Ovary (tissue), 7 donors: ENCODE measurements at regions not wholly inside any gene's neighbourhood (a gene's known extent, or its start where the extent isn't known, plus 50 kb on each side); places are given as distances from the start of the nearest gene placed in this dataset.

ENCODE experiments used
- DNase-seq, 5 donors: peaks; one replicate each; pipeline ENCODE4 v3.0.0-alpha.2; 2019 to 2020
- H3K27ac ChIP-seq, 2 donors: fragments of 200-600 bp; one replicate each; pipeline versions ENCODE4 v1.5.1 to v1.8.0; 2019 to 2022
- H3K27me3 ChIP-seq: fragments of 200-600 bp; one replicate; pipeline ENCODE4 v1.8.0; 2022
- H3K36me3 ChIP-seq: fragments of 200-600 bp; sonication (generic); one replicate; pipeline ENCODE4 v1.5.1; 2019
- H3K4me1 ChIP-seq: one replicate; pipeline ENCODE4 v1.8.1; 2013; ENCODE audit warnings: mild to moderate bottlenecking, moderate library complexity; ENCODE audit not compliant: insufficient read depth
- H3K4me3 ChIP-seq: fragments of 200-600 bp; sonication (generic); one replicate; pipeline ENCODE4 v1.5.1; 2017
- H3K9me3 ChIP-seq, 2 donors: fragments of 200-600 bp in 1 of 2; sonication (generic) in 1 of 2; one replicate each; pipeline versions ENCODE4 v1.5.1 to v1.8.1; 2013 to 2019; ENCODE audit warnings: mild to moderate bottlenecking in 1 of 2, moderate library complexity in 1 of 2
- CTCF ChIP-seq, 3 donors: fragments of 450-650 bp in 2 of 3; fragments of 200-600 bp in 1 of 3; IDR thresholded peaks; one replicate each; pipeline versions ENCODE4 v1.5.1 to v1.8.0; 2016 to 2022; ENCODE audit warnings: antibody characterized with exemption in 3 of 3, mild to moderate bottlenecking in 1 of 3
- EP300 ChIP-seq: sonication (generic); formaldehyde crosslinking; IDR thresholded peaks from one replicate; pipeline ENCODE4 v1.6.1; 2017; ENCODE audit warnings: antibody characterized with exemption
- POLR2A ChIP-seq: fragments of 450-650 bp; IDR thresholded peaks from one replicate; pipeline ENCODE4 v1.6.1; 2017; ENCODE audit warnings: antibody characterized with exemption, mild to moderate bottlenecking, moderate library complexity
- WGBS, 3 donors: extraction: QIAGEN DNeasy Blood & Tissue Kit in 1 of 3; methylation state at CpG; one replicate each; pipeline versions ENCODE4 v1.1.5 to v1.1.7; 2013 to 2017; 5-methylcytosine and 5-hydroxymethylcytosine counted together
- intact Hi-C, 4 donors: fragments of 100-400 bp; cut with DNase I; formaldehyde crosslinking; loops; one replicate each; pipeline versions ENCODE4 v1.11.0 to v1.15.1; 2022 to 2023
- donor health status: DM: no; HTN: no; CAD: no; lungs with moderate emphysema.
- donor health status: DM: no; HTN: no; CAD: no.
- donor health status: Bipolar disorder and iron deficiency.
- donor health status: DM: no; HTN: no; CAD: no.
- donor health status: DM: yes; HTN: yes; CAD: no.

GRCh38 chr14:42112108-42112507 lies 505.4 kb downstream of the LRFN5 start:
- Histone ChIP-seq H3K4me1 (no peaks in the 10 kb centered on the region), H3K27me3 (no peaks in the 10 kb centered on the region), H3K9me3 (no peaks in the 10 kb centered on the region), H3K4me3 (no peak overlapping the region), H3K27ac (no peak overlapping the region), H3K36me3 (no peaks in the 10 kb centered on the region)
- WGBS, 3 donors: 90 to 94% (median 94%) methylated on average over 7 of the region's 7 CpGs
- intact Hi-C loops: no loop called here
- no peak for DNase-seq
- TF ChIP-seq EP300 (no peak), CTCF (IDR thresholded peaks at IDR 0.05) (no peak), POLR2A (no peak)

- Histone ChIP-seq H3K27me3 (no peaks in the 10 kb centered on the region), H3K4me1 (no peaks in the 10 kb centered on the region), H3K27ac (no peak overlapping the region), H3K9me3 (no peaks in the 10 kb centered on the region), H3K4me3 (no peak overlapping the region), H3K36me3 (no peaks in the 10 kb centered on the region)
- TF ChIP-seq EP300 (no peak), POLR2A (no peak), CTCF (IDR thresholded peaks at IDR 0.05) (no peak)
- no peak for DNase-seq
- intact Hi-C loops: no loop called here
- 69 to 92% (median 84%) methylated on average over 2 of the region's 2 CpGs for WGBS, 3 donors
Observed at GRCh38 chr14:42111355-42111754, 504.7 kb downstream of the LRFN5 start.

- intact Hi-C loops: no loop called here
- Histone ChIP-seq H3K27me3 (no peaks in the 10 kb centered on the region), H3K36me3 (no peaks in the 10 kb centered on the region), H3K27ac (no peak overlapping the region), H3K9me3 (no peaks in the 10 kb centered on the region), H3K4me1 (no peaks in the 10 kb centered on the region), H3K4me3 (no peak overlapping the region)
- TF ChIP-seq CTCF (IDR thresholded peaks at IDR 0.05) (no peak), EP300 (no peak), POLR2A (no peak)
- no peak for DNase-seq
- 60 to 79% (median 63%) methylated on average over 1 of the region's 1 CpG for WGBS, 3 donors
Observed at GRCh38 chr14:42110167-42110566, 503.5 kb downstream of the LRFN5 start.

- H3K36me3 ChIP-seq: no peaks in the 10 kb centered on the region
- H3K4me3 ChIP-seq: no peak overlapping the region
- no peak for DNase-seq
- intact Hi-C loops: no loop called here
- WGBS, 3 donors: 89 to 96% (median 95%) methylated on average over 2 of the region's 2 CpGs
- H3K27ac ChIP-seq: no peak overlapping the region
- TF ChIP-seq EP300 (no peak), POLR2A (no peak), CTCF (IDR thresholded peaks at IDR 0.05) (no peak)
- H3K27me3 ChIP-seq: no peaks in the 10 kb centered on the region
- no peaks in the 10 kb centered on the region for H3K9me3 ChIP-seq
- no peaks in the 10 kb centered on the region for H3K4me1 ChIP-seq
Observed at GRCh38 chr14:42095155-42095554, 488.5 kb downstream of the LRFN5 start.

GRCh38 chr14:42090122-42090521 lies 483.4 kb downstream of the LRFN5 start:
- H3K27me3 ChIP-seq: no peaks in the 10 kb centered on the region
- no peaks in the 10 kb centered on the region for H3K36me3 ChIP-seq
- no peak for DNase-seq
- H3K9me3 ChIP-seq: no peaks in the 10 kb centered on the region
- no peak for TF ChIP-seq POLR2A
- no peak for TF ChIP-seq EP300
- TF ChIP-seq CTCF (IDR thresholded peaks at IDR 0.05): no peak
- H3K4me3 ChIP-seq: no peak overlapping the region
- H3K4me1 ChIP-seq: no peaks in the 10 kb centered on the region
- H3K27ac ChIP-seq: no peak overlapping the region
- 69 to 84% (median 76%) methylated on average over 3 of the region's 3 CpGs for WGBS, 3 donors
- intact Hi-C loops: no loop called here
